Endodermal cell (in vitro differentiated cells): ENCODE measurements at regions not wholly inside any gene's neighbourhood (a gene's known extent, or its start where the extent isn't known, plus 50 kb on each side); places are given as distances from the start of the nearest gene placed in this dataset.

ENCODE experiments used
- DNase-seq: peaks from one replicate; pipeline ENCODE4 v3.0.0-alpha.2; 2017
- H3K27ac ChIP-seq: 2 replicates; pipeline ENCODE4 v1.5.1; 2013; ENCODE audit warnings: mild to moderate bottlenecking, low read depth, low read length, moderate library complexity
- H3K27me3 ChIP-seq: 2 replicates; pipeline ENCODE4 v1.6.1; 2013; ENCODE audit warnings: mild to moderate bottlenecking, low read length, moderate library complexity; ENCODE audit not compliant: insufficient read depth, control insufficient read depth, poor library complexity, severe bottlenecking
- H3K36me3 ChIP-seq: 2 replicates; pipeline ENCODE4 v1.7.0; 2013; ENCODE audit warnings: mild to moderate bottlenecking, low read length, moderate library complexity; ENCODE audit not compliant: control insufficient read depth, insufficient read depth
- H3K4me1 ChIP-seq: one replicate; pipeline ENCODE4 v1.7.0; 2013; ENCODE audit warnings: low read length; ENCODE audit not compliant: control insufficient read depth, insufficient read depth
- H3K4me3 ChIP-seq: 2 replicates; pipeline ENCODE4 v1.5.1; 2013; ENCODE audit warnings: mild to moderate bottlenecking, low read length, moderate library complexity
- H3K9ac ChIP-seq: 2 replicates; pipeline ENCODE4 v1.6.1; 2013; ENCODE audit warnings: mild to moderate bottlenecking, low read length, moderate library complexity; ENCODE audit not compliant: poor library complexity, severe bottlenecking; ENCODE audit errors: extremely low read depth
- H3K9me3 ChIP-seq: 2 replicates; pipeline ENCODE4 v1.6.1; 2013; ENCODE audit warnings: mild to moderate bottlenecking, low read length, moderate library complexity; ENCODE audit not compliant: control insufficient read depth
- H3K27ac Mint-ChIP-seq: 2 replicates; pipeline ENCODE4 v1.8.0; 2020; ENCODE audit warnings: mixed read lengths
- H3K27me3 Mint-ChIP-seq: 2 replicates; pipeline ENCODE4 v1.8.0; 2021; ENCODE audit warnings: mild to moderate bottlenecking, mixed read lengths; ENCODE audit not compliant: insufficient read depth
- H3K36me3 Mint-ChIP-seq: 2 replicates; pipeline ENCODE4 v1.8.0; 2020; ENCODE audit warnings: low read depth, mixed read lengths
- H3K4me1 Mint-ChIP-seq: 2 replicates; pipeline ENCODE4 v1.8.0; 2020; ENCODE audit warnings: mixed read lengths
- H3K4me3 Mint-ChIP-seq: 2 replicates; pipeline ENCODE4 v1.8.0; 2020; ENCODE audit warnings: mild to moderate bottlenecking, moderate library complexity, mixed read lengths
- H3K9me3 Mint-ChIP-seq: 2 replicates; pipeline ENCODE4 v1.8.0; 2020; ENCODE audit warnings: mild to moderate bottlenecking, mixed read lengths
- WGBS, 2 experiments: methylation state at CpG; one replicate each; pipeline versions ENCODE4 v1.1.5 to v1.1.7; 2013; ENCODE audit warnings: missing lambda C conversion rate in 2 of 2, mixed read lengths in 1 of 2; ENCODE audit not compliant: insufficient coverage in 1 of 2, insufficient read length in 1 of 2; 5-methylcytosine and 5-hydroxymethylcytosine counted together
- TF ChIP-seq, protein P1 (sequence below): fragments of 200-600 bp; sonication (generic); conservative IDR thresholded peaks from 2 replicates; pipeline ENCODE4 v1.5.0; 2021; ENCODE audit warnings: antibody characterized with exemption, mild to moderate bottlenecking

DNA sequence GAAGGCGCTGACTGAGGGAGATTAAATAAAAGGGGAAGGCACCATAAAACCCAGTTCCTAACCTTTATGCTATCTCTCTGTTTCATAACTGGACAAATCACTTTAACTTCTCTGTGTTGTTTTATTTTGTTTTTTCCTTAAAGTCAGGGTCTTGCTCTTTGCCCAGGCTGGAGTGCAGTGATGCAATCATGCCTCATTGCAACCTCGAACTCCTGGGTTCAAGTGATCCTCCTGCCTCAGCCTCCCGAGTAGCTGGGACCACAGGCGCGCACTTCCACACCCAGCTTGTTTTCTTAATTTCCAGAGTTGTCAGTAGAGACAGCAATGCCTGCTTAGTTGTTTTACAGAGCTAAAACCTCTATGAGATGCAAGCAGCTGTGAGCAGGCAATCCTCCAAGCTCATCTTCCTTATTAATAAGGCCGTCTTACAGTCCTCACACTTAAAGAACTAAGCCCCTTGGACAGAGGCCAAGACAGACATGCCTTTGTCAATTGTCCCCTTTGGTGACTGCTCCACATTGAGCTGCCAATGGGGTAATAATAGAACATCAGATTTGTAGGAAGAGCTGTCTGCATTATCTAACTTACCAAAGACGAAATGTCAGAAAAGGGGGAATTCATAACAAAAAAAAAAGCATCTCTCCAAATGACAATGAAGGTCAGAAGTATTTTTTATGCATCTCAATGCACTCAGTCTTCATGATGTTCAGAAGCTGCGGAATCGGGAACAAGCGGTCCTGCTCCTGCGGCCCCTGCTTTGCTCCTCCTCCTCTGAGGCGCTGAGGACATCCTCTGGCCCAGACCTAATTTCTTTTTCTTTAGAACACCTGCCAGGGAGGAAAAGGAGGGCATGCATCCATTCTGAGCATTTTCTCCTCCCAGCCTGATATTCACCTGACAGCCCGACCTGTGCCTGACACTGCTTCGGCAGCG lies 62.7 kb upstream of the RNF32 start:
- no peak overlapping the region for H3K9ac ChIP-seq
- Mint-ChIP-seq H3K27me3 (peaks cover 2% of the 10 kb centered on the region), H3K27ac (no peak overlapping the region), H3K9me3 (peaks cover 9% of the 10 kb centered on the region), H3K4me1 (peaks cover 24% of the 10 kb centered on the region), H3K36me3 (no peaks in the 10 kb centered on the region), H3K4me3 (no peak overlapping the region)
- H3K4me3 ChIP-seq, result no peak overlapping the region
- TF ChIP-seq, protein P1, sequence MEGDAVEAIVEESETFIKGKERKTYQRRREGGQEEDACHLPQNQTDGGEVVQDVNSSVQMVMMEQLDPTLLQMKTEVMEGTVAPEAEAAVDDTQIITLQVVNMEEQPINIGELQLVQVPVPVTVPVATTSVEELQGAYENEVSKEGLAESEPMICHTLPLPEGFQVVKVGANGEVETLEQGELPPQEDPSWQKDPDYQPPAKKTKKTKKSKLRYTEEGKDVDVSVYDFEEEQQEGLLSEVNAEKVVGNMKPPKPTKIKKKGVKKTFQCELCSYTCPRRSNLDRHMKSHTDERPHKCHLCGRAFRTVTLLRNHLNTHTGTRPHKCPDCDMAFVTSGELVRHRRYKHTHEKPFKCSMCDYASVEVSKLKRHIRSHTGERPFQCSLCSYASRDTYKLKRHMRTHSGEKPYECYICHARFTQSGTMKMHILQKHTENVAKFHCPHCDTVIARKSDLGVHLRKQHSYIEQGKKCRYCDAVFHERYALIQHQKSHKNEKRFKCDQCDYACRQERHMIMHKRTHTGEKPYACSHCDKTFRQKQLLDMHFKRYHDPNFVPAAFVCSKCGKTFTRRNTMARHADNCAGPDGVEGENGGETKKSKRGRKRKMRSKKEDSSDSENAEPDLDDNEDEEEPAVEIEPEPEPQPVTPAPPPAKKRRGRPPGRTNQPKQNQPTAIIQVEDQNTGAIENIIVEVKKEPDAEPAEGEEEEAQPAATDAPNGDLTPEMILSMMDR, result no peak
- no peaks in the 10 kb centered on the region for H3K4me1 ChIP-seq
- H3K27ac ChIP-seq, result no peak overlapping the region
- WGBS, 2 experiments, result 93 to 98% methylated on average over 11 to 15 of the region's 15 CpGs
- H3K9me3 ChIP-seq, result peaks cover 5% of the 10 kb centered on the region
- H3K27me3 ChIP-seq, result no peaks in the 10 kb centered on the region
- no peak for DNase-seq
- no peaks in the 10 kb centered on the region for H3K36me3 ChIP-seq

GRCh38 chr7:156576216-156577058 lies 64.1 kb upstream of the RNF32 start:
- peaks cover 2% of the 10 kb centered on the region for H3K27me3 Mint-ChIP-seq
- Histone ChIP-seq H3K9ac (no peak overlapping the region), H3K4me1 (no peaks in the 10 kb centered on the region), H3K27me3 (no peaks in the 10 kb centered on the region), H3K9me3 (peaks cover 5% of the 10 kb centered on the region), H3K4me3 (no peak overlapping the region), H3K27ac (no peak overlapping the region), H3K36me3 (no peaks in the 10 kb centered on the region)
- H3K4me1 Mint-ChIP-seq, result peaks cover 24% of the 10 kb centered on the region
- H3K9me3 Mint-ChIP-seq, result peaks cover 9% of the 10 kb centered on the region
- no peaks in the 10 kb centered on the region for H3K36me3 Mint-ChIP-seq
- H3K4me3 Mint-ChIP-seq, result no peak overlapping the region
- TF ChIP-seq, protein P1, result no peak
- 87 to 88% methylated on average over 7 to 20 of the region's 20 CpGs for WGBS, 2 experiments
- DNase-seq, result no peak
- H3K27ac Mint-ChIP-seq, result no peak overlapping the region

GRCh38 chr7:156568258-156568657 lies 72.3 kb upstream of the RNF32 start:
- H3K9me3 Mint-ChIP-seq, result peaks cover 24% of the 10 kb centered on the region
- Histone ChIP-seq H3K4me1 (no peaks in the 10 kb centered on the region), H3K9me3 (no peaks in the 10 kb centered on the region), H3K4me3 (no peak overlapping the region), H3K27ac (no peak overlapping the region), H3K27me3 (no peaks in the 10 kb centered on the region), H3K9ac (no peak overlapping the region), H3K36me3 (no peaks in the 10 kb centered on the region)
- peaks cover 13% of the 10 kb centered on the region for H3K36me3 Mint-ChIP-seq
- peaks cover 3% of the 10 kb centered on the region for H3K4me1 Mint-ChIP-seq
- WGBS, 2 experiments, result 88 to 100% methylated on average over 1 of the region's 1 CpG
- no peak for DNase-seq
- H3K27me3 Mint-ChIP-seq, result no peaks in the 10 kb centered on the region
- H3K27ac Mint-ChIP-seq, result no peak overlapping the region
- TF ChIP-seq, protein P1, result no peak
- no peak overlapping the region for H3K4me3 Mint-ChIP-seq
